Spleen (tissue), 7 donors: ENCODE measurements at regions not wholly inside any gene's neighbourhood (a gene's known extent, or its start where the extent isn't known, plus 50 kb on each side); places are given as distances from the start of the nearest gene placed in this dataset.

Source experiments
- CTCF ChIP-seq, 11 experiments: fragments of 200-600 bp in 7 of 11; fragments of 450-650 bp in 4 of 11; sonication (generic) in 4 of 11; IDR thresholded peaks in 8 of 11; conservative IDR thresholded peaks in 3 of 11; 1 replicate in 7 of 11; 2 replicates in 4 of 11; pipeline versions ENCODE4 v1.4.0 to v1.8.0; 2016 to 2021; ENCODE audit warnings: antibody characterized with exemption in 11 of 11, inconsistent platforms in 4 of 11, mild to moderate bottlenecking in 1 of 11
- POLR2AphosphoS5 ChIP-seq, 3 donors: sonication (generic); formaldehyde crosslinking; IDR thresholded peaks; one replicate each; pipeline ENCODE4 v1.5.1; 2017; ENCODE audit warnings: antibody characterized with exemption in 3 of 3
- donor health status: DM: no; HTN: no; CAD: no; lungs with moderate emphysema.
- donor health status: DM: no; HTN: no; CAD: no.
- donor health status: DM: no; HTN: no; CAD: no.

GRCh38 chr5:39755452-39755851, 330.7 kb upstream of the DAB2 start:
- TF ChIP-seq CTCF (IDR thresholded peaks at IDR 0.05 in 8 of 11, conservative IDR thresholded peaks at IDR 0.05 in 3 of 11) (no peak), POLR2AphosphoS5 (IDR thresholded peaks at IDR 0.05) (no peak)
